ENCODE measurements at regions not wholly inside any gene's neighbourhood (a gene's known extent, or its start where the extent isn't known, plus 50 kb on each side); places are given as distances from the start of the nearest gene placed in this dataset.

DNA sequence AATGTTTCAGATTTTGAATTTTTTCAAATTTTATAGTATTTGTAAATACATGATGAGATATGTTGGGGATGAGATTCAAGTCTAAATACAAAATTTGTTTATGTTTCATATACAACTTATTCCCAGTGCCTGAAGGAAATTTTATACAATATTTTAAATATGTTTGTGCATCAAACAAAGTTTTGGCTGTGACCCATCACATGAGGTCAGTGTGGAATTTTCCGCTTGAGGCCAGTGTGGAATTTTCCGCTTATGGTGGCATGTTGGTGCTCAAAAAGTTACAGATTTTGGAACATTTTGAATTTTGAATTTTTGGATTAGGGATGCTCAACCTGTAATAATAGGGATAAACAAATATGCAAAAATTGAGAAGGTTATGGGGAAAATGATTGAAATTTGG is 356.6 kb upstream of the JAG1 start:
- Histone ChIP-seq H3K27ac (no peak overlapping the region), H3K27me3 (no peaks in the 10 kb centered on the region), H3K36me3 (no peaks in the 10 kb centered on the region), H3K9me3 (no peaks in the 10 kb centered on the region), H3K4me3 (no peak overlapping the region), H3K4me1 (no peaks in the 10 kb centered on the region)
- intact Hi-C loops (cut with DNase I; ENCODE audit: low total_unique reads), result no loop called here
- TF ChIP-seq, protein P1, sequence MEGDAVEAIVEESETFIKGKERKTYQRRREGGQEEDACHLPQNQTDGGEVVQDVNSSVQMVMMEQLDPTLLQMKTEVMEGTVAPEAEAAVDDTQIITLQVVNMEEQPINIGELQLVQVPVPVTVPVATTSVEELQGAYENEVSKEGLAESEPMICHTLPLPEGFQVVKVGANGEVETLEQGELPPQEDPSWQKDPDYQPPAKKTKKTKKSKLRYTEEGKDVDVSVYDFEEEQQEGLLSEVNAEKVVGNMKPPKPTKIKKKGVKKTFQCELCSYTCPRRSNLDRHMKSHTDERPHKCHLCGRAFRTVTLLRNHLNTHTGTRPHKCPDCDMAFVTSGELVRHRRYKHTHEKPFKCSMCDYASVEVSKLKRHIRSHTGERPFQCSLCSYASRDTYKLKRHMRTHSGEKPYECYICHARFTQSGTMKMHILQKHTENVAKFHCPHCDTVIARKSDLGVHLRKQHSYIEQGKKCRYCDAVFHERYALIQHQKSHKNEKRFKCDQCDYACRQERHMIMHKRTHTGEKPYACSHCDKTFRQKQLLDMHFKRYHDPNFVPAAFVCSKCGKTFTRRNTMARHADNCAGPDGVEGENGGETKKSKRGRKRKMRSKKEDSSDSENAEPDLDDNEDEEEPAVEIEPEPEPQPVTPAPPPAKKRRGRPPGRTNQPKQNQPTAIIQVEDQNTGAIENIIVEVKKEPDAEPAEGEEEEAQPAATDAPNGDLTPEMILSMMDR (IDR thresholded peaks at IDR 0.05), result no peak
- TF ChIP-seq POLR2A (IDR thresholded peaks at IDR 0.05), result no peak
- no peak for DNase-seq

DNA sequence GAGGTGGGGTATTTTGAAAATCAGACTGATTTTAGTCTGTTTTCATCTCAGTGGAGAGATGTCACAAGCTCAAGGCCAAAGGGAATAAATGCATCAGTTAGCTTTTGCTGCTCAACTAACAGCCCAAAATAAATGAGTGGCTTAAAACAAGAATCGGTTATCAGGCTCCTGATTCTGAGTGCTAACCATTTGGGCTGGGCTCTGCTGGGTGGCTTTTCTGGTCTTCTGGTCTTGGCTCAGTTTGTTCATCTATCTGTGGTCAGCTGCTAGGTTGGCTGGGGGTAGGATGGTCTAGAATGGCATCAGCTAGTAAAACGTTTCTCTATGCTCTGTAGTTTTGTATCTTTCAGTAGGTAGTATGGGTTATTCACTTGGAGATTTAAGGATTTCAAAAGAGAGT is 357.5 kb upstream of the JAG1 start:
- DNase-seq, result no peak
- TF ChIP-seq POLR2A (IDR thresholded peaks at IDR 0.05), result no peak
- TF ChIP-seq, protein P1 (IDR thresholded peaks at IDR 0.05), result no peak
- Histone ChIP-seq H3K36me3 (no peaks in the 10 kb centered on the region), H3K4me1 (no peaks in the 10 kb centered on the region), H3K9me3 (no peaks in the 10 kb centered on the region), H3K4me3 (no peak overlapping the region), H3K27me3 (no peaks in the 10 kb centered on the region), H3K27ac (no peak overlapping the region)
- intact Hi-C loops (cut with DNase I; ENCODE audit: low total_unique reads), result no loop called here

DNA sequence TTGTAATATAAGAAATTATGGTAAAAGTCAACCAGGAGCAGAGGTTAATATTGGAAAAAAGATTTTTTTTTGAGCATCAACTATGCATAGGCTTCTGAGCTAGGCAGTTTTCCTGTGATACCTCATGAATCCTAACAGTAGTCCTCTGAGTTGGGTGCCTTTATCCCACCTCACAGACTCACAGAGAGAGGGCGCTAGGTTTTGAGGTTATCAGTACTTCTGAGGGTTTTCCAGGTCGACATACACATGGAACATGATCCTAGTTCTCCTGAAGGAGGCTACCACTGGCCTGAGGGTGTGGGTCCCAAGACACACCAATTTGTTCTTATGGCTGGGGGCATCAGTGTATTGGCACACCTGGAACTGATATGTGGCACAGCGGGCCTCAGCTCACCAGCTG is 358.8 kb upstream of the JAG1 start:
- Histone ChIP-seq H3K36me3 (no peaks in the 10 kb centered on the region), H3K4me3 (no peak overlapping the region), H3K4me1 (no peaks in the 10 kb centered on the region), H3K27ac (no peak overlapping the region), H3K9me3 (no peaks in the 10 kb centered on the region), H3K27me3 (no peaks in the 10 kb centered on the region)
- DNase-seq, result no peak
- TF ChIP-seq POLR2A (IDR thresholded peaks at IDR 0.05), result no peak
- TF ChIP-seq, protein P1 (IDR thresholded peaks at IDR 0.05), result no peak
- intact Hi-C loops (cut with DNase I; ENCODE audit: low total_unique reads), result no loop called here

DNA sequence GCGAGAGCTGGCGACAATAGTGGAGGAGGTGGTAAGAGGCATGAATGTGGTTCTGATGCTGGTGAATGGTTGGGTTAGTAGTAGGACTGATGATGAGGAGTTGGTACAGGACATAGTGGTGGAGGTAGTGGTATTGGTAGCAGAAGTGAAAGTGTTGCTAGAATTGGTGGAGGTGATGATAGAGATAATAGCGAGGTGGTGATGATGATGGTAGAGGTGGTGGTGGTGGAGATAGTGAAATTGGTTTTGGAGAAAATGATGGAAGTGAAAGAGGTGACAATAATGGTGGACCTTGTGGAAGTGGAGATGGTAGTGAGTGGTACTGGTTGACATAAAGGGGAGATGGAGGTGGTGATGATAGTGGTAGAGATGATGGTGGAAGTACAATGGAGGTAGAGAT is 360.2 kb upstream of the JAG1 start:
- Histone ChIP-seq H3K9me3 (no peaks in the 10 kb centered on the region), H3K27ac (no peak overlapping the region), H3K4me1 (no peaks in the 10 kb centered on the region), H3K36me3 (no peaks in the 10 kb centered on the region), H3K4me3 (no peak overlapping the region), H3K27me3 (no peaks in the 10 kb centered on the region)
- TF ChIP-seq, protein P1 (IDR thresholded peaks at IDR 0.05), result no peak
- TF ChIP-seq POLR2A (IDR thresholded peaks at IDR 0.05), result no peak
- intact Hi-C loops (cut with DNase I; ENCODE audit: low total_unique reads), result no loop called here
- no peak for DNase-seq

DNA sequence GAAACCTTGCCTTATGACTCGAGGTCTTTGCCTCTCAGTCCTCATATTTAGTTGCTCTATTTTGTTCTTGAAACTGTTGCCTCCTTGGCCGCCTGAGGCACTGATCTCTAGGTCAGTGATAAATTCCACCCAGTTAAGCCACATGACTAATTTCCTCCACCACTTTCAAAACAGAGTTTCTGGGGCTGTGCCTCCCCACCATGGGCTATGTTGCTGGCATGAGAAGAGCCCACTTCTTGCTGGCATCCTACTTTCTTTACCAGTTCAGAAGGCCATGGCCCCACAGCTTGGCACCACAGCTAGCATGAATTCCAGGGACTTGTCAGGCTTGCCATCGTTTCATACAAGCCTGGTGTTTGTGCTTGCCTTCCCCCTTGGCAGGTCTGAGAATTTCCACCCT is 361.4 kb upstream of the JAG1 start:
- Histone ChIP-seq H3K36me3 (no peaks in the 10 kb centered on the region), H3K9me3 (no peaks in the 10 kb centered on the region), H3K27ac (no peak overlapping the region), H3K4me1 (no peaks in the 10 kb centered on the region), H3K27me3 (no peaks in the 10 kb centered on the region), H3K4me3 (no peak overlapping the region)
- DNase-seq, result no peak
- intact Hi-C loops (cut with DNase I; ENCODE audit: low total_unique reads), result no loop called here
- TF ChIP-seq, protein P1 (IDR thresholded peaks at IDR 0.05), result no peak
- no peak for TF ChIP-seq POLR2A (IDR thresholded peaks at IDR 0.05)

All from uterus (tissue), 3 donors.